Parathyroid adenoma (tissue), 2 donors: ENCODE measurements at regions not wholly inside any gene's neighbourhood (a gene's known extent, or its start where the extent isn't known, plus 50 kb on each side); places are given as distances from the start of the nearest gene placed in this dataset.

Experiments used
- H2AFZ ChIP-seq: fragments of 300-600 bp; sonication (generic); one replicate; pipeline ENCODE4 v1.7.0; 2017; ENCODE audit warnings: antibody characterized with exemption, mild to moderate bottlenecking
- H3K27ac ChIP-seq: fragments of 300-600 bp; sonication (generic); one replicate; pipeline ENCODE4 v1.7.0; 2017
- H3K27me3 ChIP-seq: fragments of 300-600 bp; sonication (generic); one replicate; pipeline ENCODE4 v1.7.0; 2017; ENCODE audit warnings: low read length; ENCODE audit not compliant: control insufficient read depth, insufficient read depth
- H3K36me3 ChIP-seq: fragments of 300-600 bp; sonication (generic); one replicate; pipeline ENCODE4 v1.7.0; 2017; ENCODE audit warnings: low read length; ENCODE audit not compliant: control insufficient read depth, insufficient read depth
- H3K4me1 ChIP-seq: fragments of 300-600 bp; sonication (generic); one replicate; pipeline ENCODE4 v1.7.0; 2017; ENCODE audit warnings: control low read depth
- H3K4me2 ChIP-seq: fragments of 300-600 bp; sonication (generic); one replicate; pipeline ENCODE4 v1.7.0; 2017; ENCODE audit warnings: low read length
- H3K4me3 ChIP-seq: fragments of 300-600 bp; sonication (generic); one replicate; pipeline ENCODE4 v1.7.0; 2017; ENCODE audit warnings: low read depth, low read length
- H3K79me2 ChIP-seq: fragments of 300-600 bp; sonication (generic); one replicate; pipeline ENCODE4 v1.7.0; 2017; ENCODE audit warnings: control low read depth
- H3K9ac ChIP-seq: fragments of 300-600 bp; sonication (generic); one replicate; pipeline ENCODE4 v1.7.0; 2017; ENCODE audit warnings: mild to moderate bottlenecking
- H3K9me3 ChIP-seq: fragments of 300-600 bp; sonication (generic); one replicate; pipeline ENCODE4 v1.7.0; 2017; ENCODE audit warnings: low read length; ENCODE audit not compliant: control insufficient read depth
- TF ChIP-seq, protein P1 (sequence below): fragments of 300-600 bp; sonication (generic); IDR thresholded peaks from one replicate; pipeline ENCODE4 v1.7.0; 2017; ENCODE audit warnings: antibody characterized with exemption, mild to moderate bottlenecking
- donor health status: primary hyperparathyroidism.

DNA sequence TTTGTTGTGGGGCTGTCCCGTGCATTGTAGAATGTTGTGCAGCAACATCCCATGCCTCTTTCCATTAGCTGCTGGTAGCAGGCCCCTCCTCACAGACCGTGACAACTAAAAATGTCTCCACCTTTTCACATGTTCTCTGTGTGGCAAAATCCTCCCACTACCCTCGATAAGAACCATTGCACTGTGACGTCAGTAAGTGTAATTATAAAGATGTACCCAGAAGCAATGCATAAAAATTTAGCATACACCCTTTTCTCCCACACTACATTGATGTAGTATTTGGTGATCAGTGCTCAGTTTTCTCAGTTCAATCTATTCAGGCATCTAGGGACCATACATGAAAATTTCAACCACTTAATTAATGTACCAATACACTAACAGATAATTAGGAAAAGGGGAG, 389.9 kb downstream of the DOK5 start:
- H3K4me1 ChIP-seq = no peaks in the 10 kb centered on the region

GRCh38 chr20:54860716-54861115, 385.3 kb downstream of the DOK5 start:
- H3K27ac ChIP-seq = no peak overlapping the region
- H3K79me2 ChIP-seq = no peaks in the 10 kb centered on the region
- no peaks in the 10 kb centered on the region for H3K27me3 ChIP-seq
- no peak overlapping the region for H3K4me3 ChIP-seq
- no peaks in the 10 kb centered on the region for H3K4me1 ChIP-seq
- no peak overlapping the region for H3K9ac ChIP-seq
- no peak overlapping the region for H2AFZ ChIP-seq
- TF ChIP-seq, protein P1, sequence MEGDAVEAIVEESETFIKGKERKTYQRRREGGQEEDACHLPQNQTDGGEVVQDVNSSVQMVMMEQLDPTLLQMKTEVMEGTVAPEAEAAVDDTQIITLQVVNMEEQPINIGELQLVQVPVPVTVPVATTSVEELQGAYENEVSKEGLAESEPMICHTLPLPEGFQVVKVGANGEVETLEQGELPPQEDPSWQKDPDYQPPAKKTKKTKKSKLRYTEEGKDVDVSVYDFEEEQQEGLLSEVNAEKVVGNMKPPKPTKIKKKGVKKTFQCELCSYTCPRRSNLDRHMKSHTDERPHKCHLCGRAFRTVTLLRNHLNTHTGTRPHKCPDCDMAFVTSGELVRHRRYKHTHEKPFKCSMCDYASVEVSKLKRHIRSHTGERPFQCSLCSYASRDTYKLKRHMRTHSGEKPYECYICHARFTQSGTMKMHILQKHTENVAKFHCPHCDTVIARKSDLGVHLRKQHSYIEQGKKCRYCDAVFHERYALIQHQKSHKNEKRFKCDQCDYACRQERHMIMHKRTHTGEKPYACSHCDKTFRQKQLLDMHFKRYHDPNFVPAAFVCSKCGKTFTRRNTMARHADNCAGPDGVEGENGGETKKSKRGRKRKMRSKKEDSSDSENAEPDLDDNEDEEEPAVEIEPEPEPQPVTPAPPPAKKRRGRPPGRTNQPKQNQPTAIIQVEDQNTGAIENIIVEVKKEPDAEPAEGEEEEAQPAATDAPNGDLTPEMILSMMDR = no peak
- H3K9me3 ChIP-seq = no peaks in the 10 kb centered on the region
- no peaks in the 10 kb centered on the region for H3K36me3 ChIP-seq
- no peak overlapping the region for H3K4me2 ChIP-seq

More for the DNA sequence above, 389.9 kb downstream of the DOK5 start:
- Histone ChIP-seq H3K79me2 (no peaks in the 10 kb centered on the region), H3K27ac (no peak overlapping the region), H3K9ac (no peak overlapping the region), H3K27me3 (no peaks in the 10 kb centered on the region), H3K4me2 (no peak overlapping the region), H3K4me3 (no peak overlapping the region), H3K36me3 (no peaks in the 10 kb centered on the region), H2AFZ (no peak overlapping the region), H3K9me3 (no peaks in the 10 kb centered on the region)
- TF ChIP-seq, protein P1 = no peak

DNA sequence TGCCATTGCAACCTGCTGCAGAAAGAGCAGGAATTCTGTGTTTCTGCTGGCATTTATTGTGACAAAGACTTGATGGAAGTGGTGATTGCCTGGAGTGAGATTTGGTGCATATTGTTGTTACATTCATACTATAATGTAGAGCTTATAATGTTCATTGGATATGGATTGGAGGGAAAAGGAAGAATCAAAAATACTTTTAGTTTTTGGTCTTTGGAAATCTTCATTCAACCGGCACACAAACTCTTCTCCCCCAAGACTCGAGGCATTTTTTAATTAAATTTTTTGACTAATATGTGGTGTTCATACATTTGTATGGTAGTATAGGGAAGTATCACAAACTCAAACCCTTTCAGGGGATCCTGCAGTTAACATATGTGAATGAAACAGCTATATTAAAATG, 380.8 kb downstream of the DOK5 start:
- Histone ChIP-seq H3K27me3 (no peaks in the 10 kb centered on the region), H3K9me3 (peaks cover 2% of the 10 kb centered on the region), H2AFZ (no peak overlapping the region), H3K79me2 (no peaks in the 10 kb centered on the region), H3K36me3 (no peaks in the 10 kb centered on the region), H3K4me3 (no peak overlapping the region), H3K27ac (no peak overlapping the region), H3K4me2 (no peak overlapping the region), H3K9ac (no peak overlapping the region), H3K4me1 (no peaks in the 10 kb centered on the region)
- TF ChIP-seq, protein P1 = no peak

GRCh38 chr20:54849741-54850140, 374.3 kb downstream of the DOK5 start:
- Histone ChIP-seq H3K4me3 (no peak overlapping the region), H3K4me1 (no peaks in the 10 kb centered on the region), H2AFZ (no peak overlapping the region), H3K9me3 (no peaks in the 10 kb centered on the region), H3K27ac (no peak overlapping the region), H3K9ac (no peak overlapping the region), H3K27me3 (no peaks in the 10 kb centered on the region), H3K79me2 (no peaks in the 10 kb centered on the region), H3K4me2 (no peak overlapping the region), H3K36me3 (no peaks in the 10 kb centered on the region)
- TF ChIP-seq, protein P1 = no peak

- H3K9ac ChIP-seq = no peak overlapping the region
- H2AFZ ChIP-seq = no peak overlapping the region
- no peaks in the 10 kb centered on the region for H3K36me3 ChIP-seq
- no peak overlapping the region for H3K4me3 ChIP-seq
- TF ChIP-seq, protein P1 = no peak
- no peak overlapping the region for H3K27ac ChIP-seq
- no peaks in the 10 kb centered on the region for H3K79me2 ChIP-seq
- H3K4me2 ChIP-seq = no peak overlapping the region
- no peaks in the 10 kb centered on the region for H3K4me1 ChIP-seq
- no peaks in the 10 kb centered on the region for H3K9me3 ChIP-seq
- no peaks in the 10 kb centered on the region for H3K27me3 ChIP-seq
These were observed 373.7 kb downstream of the DOK5 start for GRCh38 chr20:54848984-54849538.
